B cell (primary cell): ENCODE measurements at regions not wholly inside any gene's neighbourhood (a gene's known extent, or its start where the extent isn't known, plus 50 kb on each side); places are given as distances from the start of the nearest gene placed in this dataset.

Experiments
- ATAC-seq: fragments of 200-7000 bp; cut with Tn5 transposase; one replicate; pipeline ENCODE4 v1.10.0; 2021; ENCODE audit warnings: low read depth, mild to moderate bottlenecking, moderate number of reproducible peaks, moderate library complexity
- CTCF ChIA-PET: fragments of 350-600 bp; sonication (Branson Sonifier 250); formaldehyde crosslinking; loops from one replicate; lab custom pipeline; 2021; ENCODE audit warnings: antibody characterized with exemption, inconsistent platforms; lab: Charles Lee
- POLR2A ChIA-PET: fragments of 350-600 bp; sonication (Branson Sonifier 250); formaldehyde crosslinking; loops from one replicate; lab custom pipeline; 2021; ENCODE audit warnings: antibody characterized with exemption; lab: Charles Lee
- DNase-seq: peaks from one replicate; pipeline ENCODE4 v3.0.0; 2013
- H2AFZ ChIP-seq: 2 replicates; pipeline ENCODE4 v1.6.1; 2012; ENCODE audit warnings: mild to moderate bottlenecking, low read depth, low read length; ENCODE audit not compliant: insufficient read depth, poor library complexity, severe bottlenecking
- H3K27ac ChIP-seq, 2 donors: 1 replicate in 1 of 2; 2 replicates in 1 of 2; pipeline ENCODE4 v1.5.1; 2012 to 2013; ENCODE audit warnings: low read length in 2 of 2, mild to moderate bottlenecking in 2 of 2, moderate library complexity in 1 of 2
- H3K27me3 ChIP-seq, 4 experiments: fragments of 200-600 bp in 1 of 4; sonication (generic) in 1 of 4; replicated peaks in 1 of 4; 1 replicate in 2 of 4; 2 replicates in 2 of 4; pipeline versions ENCODE4 v1.6.1 to v1.7.0; 2013 to 2016; ENCODE audit warnings: low read length in 3 of 4, mild to moderate bottlenecking in 2 of 4, mixed read lengths in 1 of 4, moderate library complexity in 1 of 4; ENCODE audit not compliant: insufficient read depth in 4 of 4, control insufficient read depth in 3 of 4; ENCODE audit errors: control extremely low read depth in 1 of 4
- H3K36me3 ChIP-seq, 2 experiments: replicated peaks in 1 of 2; 1 replicate in 1 of 2; 2 replicates in 1 of 2; pipeline versions ENCODE4 v1.6.1 to v1.7.1; 2013; ENCODE audit warnings: low read length in 1 of 2; ENCODE audit not compliant: insufficient read depth in 2 of 2, control insufficient read depth in 1 of 2; ENCODE audit errors: control extremely low read depth in 1 of 2, extremely low read depth in 1 of 2
- H3K4me1 ChIP-seq, 2 donors: fragments of 200-600 bp in 1 of 2; sonication (generic) in 1 of 2; 1 replicate in 1 of 2; 2 replicates in 1 of 2; pipeline versions ENCODE4 v1.5.1 to v1.6.1; 2013 to 2017; ENCODE audit warnings: low read length in 2 of 2; ENCODE audit not compliant: control insufficient read depth in 2 of 2, insufficient read depth in 2 of 2
- H3K4me2 ChIP-seq: replicated peaks from 2 replicates; pipeline ENCODE3; 2012; ENCODE audit warnings: mild to moderate bottlenecking, low read depth, low read length; ENCODE audit not compliant: poor library complexity, severe bottlenecking
- H3K4me3 ChIP-seq, 5 experiments: fragments of 200-600 bp in 1 of 5; sonication (generic) in 1 of 5; 1 replicate in 3 of 5; 2 replicates in 2 of 5; pipeline versions ENCODE4 v1.5.1 to v1.7.0; 2011 to 2016; ENCODE audit warnings: low read length in 4 of 5, mild to moderate bottlenecking in 4 of 5, low read depth in 2 of 5, control low read depth in 1 of 5, moderate library complexity in 1 of 5; ENCODE audit not compliant: insufficient read depth in 1 of 5; ENCODE audit errors: control extremely low read depth in 1 of 5, extremely low read depth in 1 of 5
- H3K79me2 ChIP-seq: fragments of 200-600 bp; sonication (generic); one replicate; pipeline ENCODE4 v1.6.0; 2016; ENCODE audit warnings: low read length; ENCODE audit not compliant: control insufficient read depth, insufficient read depth
- H3K9ac ChIP-seq: fragments of 200-600 bp; sonication (generic); 2 replicates; pipeline ENCODE4 v1.6.1; 2017; ENCODE audit warnings: mild to moderate bottlenecking, low read length, moderate library complexity
- H3K9me3 ChIP-seq, 3 donors: one replicate each; pipeline versions ENCODE4 v1.6.1 to v1.7.1; 2013; ENCODE audit warnings: low read length in 2 of 3; ENCODE audit not compliant: control insufficient read depth in 2 of 3, insufficient read depth in 1 of 3; ENCODE audit errors: control extremely low read depth in 1 of 3
- H4K20me1 ChIP-seq: 2 replicates; pipeline ENCODE4 v1.6.0; 2012; ENCODE audit warnings: mild to moderate bottlenecking, low read length; ENCODE audit not compliant: insufficient read depth, control insufficient read depth, poor library complexity, severe bottlenecking
- H3K27ac Mint-ChIP-seq: one replicate; pipeline ENCODE4 v1.8.0; 2021; ENCODE audit warnings: mixed read lengths
- H3K27me3 Mint-ChIP-seq: one replicate; pipeline ENCODE4 v1.8.0; 2021; ENCODE audit warnings: mixed read lengths
- H3K4me1 Mint-ChIP-seq: one replicate; pipeline ENCODE4 v1.8.0; 2021; ENCODE audit warnings: mixed read lengths
- H3K4me3 Mint-ChIP-seq: one replicate; pipeline ENCODE4 v1.8.0; 2021; ENCODE audit warnings: mixed read lengths
- H3K9me3 Mint-ChIP-seq: one replicate; pipeline ENCODE4 v1.8.0; 2022; ENCODE audit warnings: mixed read lengths; ENCODE audit not compliant: insufficient read depth
- EZH2 ChIP-seq: IDR thresholded peaks from 2 replicates; pipeline ENCODE4 v1.6.1; 2012; ENCODE audit warnings: borderline replicate concordance, low read depth, mild to moderate bottlenecking, moderate library complexity, low read length; ENCODE audit not compliant: insufficient read depth, poor library complexity, severe bottlenecking
- WGBS: methylation state at CpG from one replicate; pipeline ENCODE4 v1.1.5; 2013; ENCODE audit warnings: missing lambda C conversion rate; ENCODE audit not compliant: insufficient coverage; 5-methylcytosine and 5-hydroxymethylcytosine counted together
- intact Hi-C: fragments of 100-400 bp; cut with micrococcal nuclease; formaldehyde crosslinking; loops from one replicate; pipeline ENCODE4 v1.10.0; 2022
- TF ChIP-seq, protein P1 (sequence below): fragments of 200-600 bp; IDR thresholded peaks from one replicate; pipeline ENCODE4 v1.8.0; 2022; ENCODE audit warnings: antibody characterized with exemption, mild to moderate bottlenecking

GRCh38 chr13:80082396-80083080 is 258.4 kb downstream of the SPRY2 start:
- DNase-seq (no peak), ATAC-seq (no peak)
- Histone ChIP-seq H3K4me2 (no peak overlapping the region), H2AFZ (no peak overlapping the region), H3K9me3 (no peaks in the 10 kb centered on the region), H3K4me1 (no peaks in the 10 kb centered on the region), H3K36me3 (no peaks in the 10 kb centered on the region), H3K27ac (no peak overlapping the region), H4K20me1 (no peaks in the 10 kb centered on the region), H3K79me2 (no peaks in the 10 kb centered on the region), H3K9ac (no peak overlapping the region), H3K4me3 (no peak overlapping the region), H3K27me3 (no peaks in the 10 kb centered on the region)
- intact Hi-C loops: no loop called here
- H3K4me3 Mint-ChIP-seq: no peak overlapping the region
- no peaks in the 10 kb centered on the region for H3K9me3 Mint-ChIP-seq
- no peaks in the 10 kb centered on the region for H3K4me1 Mint-ChIP-seq
- ChIA-PET POLR2A (no interaction called here), CTCF (no interaction called here)
- TF ChIP-seq EZH2: no peak
- TF ChIP-seq, protein P1, sequence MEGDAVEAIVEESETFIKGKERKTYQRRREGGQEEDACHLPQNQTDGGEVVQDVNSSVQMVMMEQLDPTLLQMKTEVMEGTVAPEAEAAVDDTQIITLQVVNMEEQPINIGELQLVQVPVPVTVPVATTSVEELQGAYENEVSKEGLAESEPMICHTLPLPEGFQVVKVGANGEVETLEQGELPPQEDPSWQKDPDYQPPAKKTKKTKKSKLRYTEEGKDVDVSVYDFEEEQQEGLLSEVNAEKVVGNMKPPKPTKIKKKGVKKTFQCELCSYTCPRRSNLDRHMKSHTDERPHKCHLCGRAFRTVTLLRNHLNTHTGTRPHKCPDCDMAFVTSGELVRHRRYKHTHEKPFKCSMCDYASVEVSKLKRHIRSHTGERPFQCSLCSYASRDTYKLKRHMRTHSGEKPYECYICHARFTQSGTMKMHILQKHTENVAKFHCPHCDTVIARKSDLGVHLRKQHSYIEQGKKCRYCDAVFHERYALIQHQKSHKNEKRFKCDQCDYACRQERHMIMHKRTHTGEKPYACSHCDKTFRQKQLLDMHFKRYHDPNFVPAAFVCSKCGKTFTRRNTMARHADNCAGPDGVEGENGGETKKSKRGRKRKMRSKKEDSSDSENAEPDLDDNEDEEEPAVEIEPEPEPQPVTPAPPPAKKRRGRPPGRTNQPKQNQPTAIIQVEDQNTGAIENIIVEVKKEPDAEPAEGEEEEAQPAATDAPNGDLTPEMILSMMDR: no peak
- no peak overlapping the region for H3K27ac Mint-ChIP-seq
- no peaks in the 10 kb centered on the region for H3K27me3 Mint-ChIP-seq

DNA sequence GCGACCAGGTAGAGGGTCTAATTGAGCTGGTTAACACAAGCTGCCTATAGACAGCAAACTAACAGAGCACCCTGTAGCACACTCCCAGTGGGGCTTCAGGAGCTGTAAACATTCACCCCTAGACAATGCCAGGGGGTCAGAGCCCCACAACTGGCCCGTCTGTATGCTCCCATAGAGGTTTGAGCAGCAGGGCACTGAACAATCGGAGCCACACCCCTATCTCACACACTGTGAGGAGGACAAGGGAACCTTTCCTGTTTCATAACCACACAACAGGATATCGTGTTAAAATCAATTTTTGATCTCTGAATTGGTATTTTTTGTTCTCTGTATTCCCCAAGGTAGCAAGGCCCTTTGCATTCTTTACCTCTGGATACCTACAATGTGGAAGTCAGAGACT is 266.1 kb downstream of the SPRY2 start:
- H3K4me3 Mint-ChIP-seq: no peak overlapping the region
- Histone ChIP-seq H3K36me3 (no peaks in the 10 kb centered on the region), H3K79me2 (no peaks in the 10 kb centered on the region), H4K20me1 (no peaks in the 10 kb centered on the region), H2AFZ (no peak overlapping the region), H3K9me3 (peaks cover 0 to 3% (median 0%) of the 10 kb centered on the region in 3 donors), H3K27ac (no peak overlapping the region), H3K4me1 (no peaks in the 10 kb centered on the region), H3K4me2 (no peak overlapping the region), H3K9ac (no peak overlapping the region), H3K27me3 (no peaks in the 10 kb centered on the region), H3K4me3 (no peak overlapping the region)
- no peak overlapping the region for H3K27ac Mint-ChIP-seq
- intact Hi-C loops: no loop called here
- H3K9me3 Mint-ChIP-seq: no peaks in the 10 kb centered on the region
- ATAC-seq (no peak), DNase-seq (no peak)
- POLR2A ChIA-PET: no interaction called here
- H3K27me3 Mint-ChIP-seq: no peaks in the 10 kb centered on the region
- TF ChIP-seq EZH2: no peak
- TF ChIP-seq, protein P1: no peak
- 100% methylated on average over 1 of the region's 4 CpGs for WGBS
- H3K4me1 Mint-ChIP-seq: no peaks in the 10 kb centered on the region
- CTCF ChIA-PET: no interaction called here
